HepG2 (cell line): ENCODE measurements at regions not wholly inside any gene's neighbourhood (a gene's known extent, or its start where the extent isn't known, plus 50 kb on each side); places are given as distances from the start of the nearest gene placed in this dataset.

ENCODE experiments used
- ELF1 ChIP-seq: sonication (generic); formaldehyde crosslinking; IDR thresholded peaks from 2 replicates; pipeline ENCODE4 v1.4.0; 2020; ENCODE audit warnings: missing genetic modification reagents
- MED1 ChIP-seq: sonication (generic); formaldehyde crosslinking; IDR thresholded peaks from 2 replicates; pipeline ENCODE4 v1.4.0; 2020; ENCODE audit warnings: missing genetic modification reagents
- NR2C2 ChIP-seq: sonication (generic); formaldehyde crosslinking; IDR thresholded peaks from 2 replicates; pipeline ENCODE4 v1.4.0; 2020; ENCODE audit warnings: missing genetic modification reagents, mild to moderate bottlenecking, moderate library complexity, borderline replicate concordance
- SMAD3 ChIP-seq: sonication (generic); formaldehyde crosslinking; IDR thresholded peaks from 2 replicates; pipeline ENCODE4 v1.4.0; 2020; ENCODE audit warnings: missing genetic modification reagents
- SPEN ChIP-seq: sonication (generic); formaldehyde crosslinking; IDR thresholded peaks from 2 replicates; pipeline ENCODE4 v1.5.1; 2020; ENCODE audit warnings: low read depth, mild to moderate bottlenecking, missing genetic modification reagents
- TBX2 ChIP-seq: sonication (generic); formaldehyde crosslinking; IDR thresholded peaks from 2 replicates; pipeline ENCODE4 v1.5.0; 2020; ENCODE audit warnings: missing genetic modification reagents, mild to moderate bottlenecking, borderline replicate concordance
- ZFP90 ChIP-seq: sonication (generic); formaldehyde crosslinking; IDR thresholded peaks from 2 replicates; pipeline ENCODE4 v1.8.0; 2022; ENCODE audit warnings: missing genetic modification reagents, mild to moderate bottlenecking, inconsistent platforms, borderline replicate concordance
- ZNF205 ChIP-seq: IDR thresholded peaks from 2 replicates; pipeline ENCODE4 v1.6.1; 2018; ENCODE audit warnings: missing biosample characterization, missing genetic modification reagents
- ZNF335 ChIP-seq: sonication (generic); formaldehyde crosslinking; IDR thresholded peaks from 2 replicates; pipeline ENCODE4 v1.4.0; 2020; ENCODE audit warnings: missing genetic modification reagents
- ZNF501 ChIP-seq: sonication (generic); formaldehyde crosslinking; IDR thresholded peaks from 2 replicates; pipeline ENCODE4 v1.5.1; 2020; ENCODE audit warnings: mild to moderate bottlenecking, moderate library complexity, missing genetic modification reagents
- TF ChIP-seq, protein P1 (sequence below): sonication (generic); formaldehyde crosslinking; IDR thresholded peaks from 2 replicates; pipeline ENCODE4 v1.4.0; 2020; ENCODE audit warnings: missing genetic modification reagents
- TF ChIP-seq, protein P2 (sequence below): sonication (generic); formaldehyde crosslinking; IDR thresholded peaks from 2 replicates; pipeline ENCODE4 v1.4.0; 2020; ENCODE audit warnings: missing genetic modification reagents
- TF ChIP-seq, protein P3 (sequence below): sonication (generic); IDR thresholded peaks from 2 replicates; pipeline ENCODE4 v1.6.1; 2016; ENCODE audit warnings: low read depth, borderline replicate concordance
- TF ChIP-seq, protein P4 (sequence below): IDR thresholded peaks from 2 replicates; pipeline ENCODE4 v1.6.1; 2016; ENCODE audit warnings: mild to moderate bottlenecking

DNA sequence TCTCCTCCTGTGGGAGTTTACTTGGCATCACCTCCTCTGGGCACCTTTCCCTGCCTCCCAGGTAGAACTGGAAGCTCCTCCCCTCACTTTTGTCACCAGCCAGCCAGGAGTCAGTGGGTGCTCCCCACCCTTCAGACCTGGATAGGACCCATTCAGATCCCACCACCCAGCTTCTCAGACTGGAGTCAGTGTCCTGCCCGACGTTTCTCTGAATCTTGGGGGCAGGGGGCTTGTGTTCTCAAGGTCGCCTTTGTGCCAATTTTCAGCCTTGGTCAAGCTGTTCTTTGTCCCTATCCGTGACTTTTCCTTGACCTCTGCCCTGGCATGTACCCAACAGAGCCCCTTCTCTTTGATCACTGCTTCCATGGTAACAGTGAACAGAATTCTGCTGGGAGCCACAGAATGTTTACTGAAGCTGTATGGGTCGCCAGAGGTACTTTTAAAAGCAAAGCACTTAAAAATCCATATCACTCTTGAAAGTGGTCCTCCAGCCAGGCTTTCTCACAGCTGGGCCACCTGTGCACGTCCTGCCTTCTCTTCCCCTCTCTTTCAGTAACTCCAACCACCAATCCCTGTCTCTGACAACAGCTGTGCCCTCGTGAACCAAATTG, 63.1 kb downstream of the SOWAHC start (continued):
- TF ChIP-seq ZFP90 (CRISPR knock-in tag) (peak; percentile 64; the same call in 1 of the 2 replicates), ZNF501 (CRISPR knock-in tag) (0 out of 2 replicates have a peak, but pooled peaks have one; percentile 29), ZNF335 (CRISPR knock-in tag) (0 out of 2 replicates have a peak, but pooled peaks have one; percentile 40), MED1 (peak; percentile 94), ELF1 (CRISPR knock-in tag) (peak; percentile 39; the same call in 1 of the 2 replicates), SMAD3 (CRISPR knock-in tag) (peak; percentile 66; the same call in 1 of the 2 replicates), ZNF205 (CRISPR knock-in tag) (peak; percentile 62; the same call in 1 of the 2 replicates), NR2C2 (CRISPR knock-in tag) (peak; percentile 81), SPEN (peak; percentile 48; the same call in 1 of the 2 replicates), TBX2 (CRISPR knock-in tag) (peak; percentile 68)
- TF ChIP-seq, protein P1, sequence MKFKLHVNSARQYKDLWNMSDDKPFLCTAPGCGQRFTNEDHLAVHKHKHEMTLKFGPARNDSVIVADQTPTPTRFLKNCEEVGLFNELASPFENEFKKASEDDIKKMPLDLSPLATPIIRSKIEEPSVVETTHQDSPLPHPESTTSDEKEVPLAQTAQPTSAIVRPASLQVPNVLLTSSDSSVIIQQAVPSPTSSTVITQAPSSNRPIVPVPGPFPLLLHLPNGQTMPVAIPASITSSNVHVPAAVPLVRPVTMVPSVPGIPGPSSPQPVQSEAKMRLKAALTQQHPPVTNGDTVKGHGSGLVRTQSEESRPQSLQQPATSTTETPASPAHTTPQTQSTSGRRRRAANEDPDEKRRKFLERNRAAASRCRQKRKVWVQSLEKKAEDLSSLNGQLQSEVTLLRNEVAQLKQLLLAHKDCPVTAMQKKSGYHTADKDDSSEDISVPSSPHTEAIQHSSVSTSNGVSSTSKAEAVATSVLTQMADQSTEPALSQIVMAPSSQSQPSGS: peak; percentile 54; the same call in 1 of the 2 replicates
- TF ChIP-seq, protein P2, sequence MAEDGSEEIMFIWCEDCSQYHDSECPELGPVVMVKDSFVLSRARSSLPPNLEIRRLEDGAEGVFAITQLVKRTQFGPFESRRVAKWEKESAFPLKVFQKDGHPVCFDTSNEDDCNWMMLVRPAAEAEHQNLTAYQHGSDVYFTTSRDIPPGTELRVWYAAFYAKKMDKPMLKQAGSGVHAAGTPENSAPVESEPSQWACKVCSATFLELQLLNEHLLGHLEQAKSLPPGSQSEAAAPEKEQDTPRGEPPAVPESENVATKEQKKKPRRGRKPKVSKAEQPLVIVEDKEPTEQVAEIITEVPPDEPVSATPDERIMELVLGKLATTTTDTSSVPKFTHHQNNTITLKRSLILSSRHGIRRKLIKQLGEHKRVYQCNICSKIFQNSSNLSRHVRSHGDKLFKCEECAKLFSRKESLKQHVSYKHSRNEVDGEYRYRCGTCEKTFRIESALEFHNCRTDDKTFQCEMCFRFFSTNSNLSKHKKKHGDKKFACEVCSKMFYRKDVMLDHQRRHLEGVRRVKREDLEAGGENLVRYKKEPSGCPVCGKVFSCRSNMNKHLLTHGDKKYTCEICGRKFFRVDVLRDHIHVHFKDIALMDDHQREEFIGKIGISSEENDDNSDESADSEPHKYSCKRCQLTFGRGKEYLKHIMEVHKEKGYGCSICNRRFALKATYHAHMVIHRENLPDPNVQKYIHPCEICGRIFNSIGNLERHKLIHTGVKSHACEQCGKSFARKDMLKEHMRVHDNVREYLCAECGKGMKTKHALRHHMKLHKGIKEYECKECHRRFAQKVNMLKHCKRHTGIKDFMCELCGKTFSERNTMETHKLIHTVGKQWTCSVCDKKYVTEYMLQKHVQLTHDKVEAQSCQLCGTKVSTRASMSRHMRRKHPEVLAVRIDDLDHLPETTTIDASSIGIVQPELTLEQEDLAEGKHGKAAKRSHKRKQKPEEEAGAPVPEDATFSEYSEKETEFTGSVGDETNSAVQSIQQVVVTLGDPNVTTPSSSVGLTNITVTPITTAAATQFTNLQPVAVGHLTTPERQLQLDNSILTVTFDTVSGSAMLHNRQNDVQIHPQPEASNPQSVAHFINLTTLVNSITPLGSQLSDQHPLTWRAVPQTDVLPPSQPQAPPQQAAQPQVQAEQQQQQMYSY (CRISPR knock-in tag): peak; percentile 79
- TF ChIP-seq, protein P3, sequence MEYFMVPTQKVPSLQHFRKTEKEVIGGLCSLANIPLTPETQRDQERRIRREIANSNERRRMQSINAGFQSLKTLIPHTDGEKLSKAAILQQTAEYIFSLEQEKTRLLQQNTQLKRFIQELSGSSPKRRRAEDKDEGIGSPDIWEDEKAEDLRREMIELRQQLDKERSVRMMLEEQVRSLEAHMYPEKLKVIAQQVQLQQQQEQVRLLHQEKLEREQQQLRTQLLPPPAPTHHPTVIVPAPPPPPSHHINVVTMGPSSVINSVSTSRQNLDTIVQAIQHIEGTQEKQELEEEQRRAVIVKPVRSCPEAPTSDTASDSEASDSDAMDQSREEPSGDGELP: peak; percentile 58; the same call in 1 of the 2 replicates
- TF ChIP-seq, protein P4, sequence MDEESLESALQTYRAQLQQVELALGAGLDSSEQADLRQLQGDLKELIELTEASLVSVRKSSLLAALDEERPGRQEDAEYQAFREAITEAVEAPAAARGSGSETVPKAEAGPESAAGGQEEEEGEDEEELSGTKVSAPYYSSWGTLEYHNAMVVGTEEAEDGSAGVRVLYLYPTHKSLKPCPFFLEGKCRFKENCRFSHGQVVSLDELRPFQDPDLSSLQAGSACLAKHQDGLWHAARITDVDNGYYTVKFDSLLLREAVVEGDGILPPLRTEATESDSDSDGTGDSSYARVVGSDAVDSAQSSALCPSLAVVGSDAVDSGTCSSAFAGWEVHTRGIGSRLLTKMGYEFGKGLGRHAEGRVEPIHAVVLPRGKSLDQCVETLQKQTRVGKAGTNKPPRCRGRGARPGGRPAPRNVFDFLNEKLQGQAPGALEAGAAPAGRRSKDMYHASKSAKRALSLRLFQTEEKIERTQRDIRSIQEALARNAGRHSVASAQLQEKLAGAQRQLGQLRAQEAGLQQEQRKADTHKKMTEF (CRISPR knock-in tag): peak; percentile 75
